Fibroblast of upper back skin (primary cell): ENCODE measurements at regions not wholly inside any gene's neighbourhood (a gene's known extent, or its start where the extent isn't known, plus 50 kb on each side); places are given as distances from the start of the nearest gene placed in this dataset.
"Not testable (repeated sequence)": the region's sequence is repeated elsewhere in the genome, so short reads cannot be mapped to it uniquely, and the experiment has no call there.

Source experiments
- DNase-seq: peaks from one replicate; pipeline ENCODE4 v3.0.0-alpha.2; 2013

- not testable (repeated sequence) for DNase-seq
Observed at GRCh38 chrX:67213686-67214085, 330.1 kb upstream of the AR start.

- no peak for DNase-seq
Observed at GRCh38 chrX:67207912-67208311, 335.9 kb upstream of the AR start.

- no peak for DNase-seq
Observed at GRCh38 chrX:67159437-67159836, 384.4 kb upstream of the AR start.

- DNase-seq = no peak
Observed at GRCh38 chrX:67114635-67115034, 429.2 kb upstream of the AR start.

- DNase-seq = no peak
Observed at GRCh38 chrX:67105758-67106116, 438.1 kb upstream of the AR start.

GRCh38 chrX:67104982-67105757, 438.7 kb upstream of the AR start:
- no peak for DNase-seq

GRCh38 chrX:67100031-67100884, 443.6 kb upstream of the AR start:
- no peak for DNase-seq

GRCh38 chrX:67094061-67094460, 449.8 kb upstream of the AR start:
- no peak for DNase-seq

GRCh38 chrX:67050760-67051159, 411.9 kb upstream of the EDA2R start:
- no peak for DNase-seq

- no peak for DNase-seq
Observed at GRCh38 chrX:67044866-67045265, 406.0 kb upstream of the EDA2R start.

- DNase-seq = no peak
Observed at GRCh38 chrX:67044029-67044653, 405.3 kb upstream of the EDA2R start.

- no peak for DNase-seq
Observed at GRCh38 chrX:67004451-67004850, 365.6 kb upstream of the EDA2R start.

GRCh38 chrX:66994729-66995128, 355.9 kb upstream of the EDA2R start:
- DNase-seq = no peak

GRCh38 chrX:66992077-66992476, 353.2 kb upstream of the EDA2R start:
- not testable (repeated sequence) for DNase-seq

- DNase-seq = no peak
Observed at GRCh38 chrX:66988331-66988730, 349.5 kb upstream of the EDA2R start.

GRCh38 chrX:66961665-66962064, 322.8 kb upstream of the EDA2R start:
- no peak for DNase-seq

GRCh38 chrX:66931713-66932112, 292.8 kb upstream of the EDA2R start:
- DNase-seq = no peak

- DNase-seq = not testable (repeated sequence)
Observed at GRCh38 chrX:66930516-66930915, 291.6 kb upstream of the EDA2R start.

GRCh38 chrX:66920296-66920695, 281.4 kb upstream of the EDA2R start:
- DNase-seq = no peak

- no peak for DNase-seq
Observed at GRCh38 chrX:66919280-66919832, 280.5 kb upstream of the EDA2R start.

- DNase-seq = no peak
Observed at GRCh38 chrX:66918511-66918910, 279.6 kb upstream of the EDA2R start.

- DNase-seq = no peak
Observed at GRCh38 chrX:66915893-66916292, 277.0 kb upstream of the EDA2R start.

- no peak for DNase-seq
Observed at GRCh38 chrX:66914080-66914479, 275.2 kb upstream of the EDA2R start.

GRCh38 chrX:66912417-66912816, 273.5 kb upstream of the EDA2R start:
- DNase-seq = no peak
